ENCODE measurements at regions not wholly inside any gene's neighbourhood (a gene's known extent, or its start where the extent isn't known, plus 50 kb on each side); places are given as distances from the start of the nearest gene placed in this dataset.

- Histone ChIP-seq H3K27me3 (no peaks in the 10 kb centered on the region), H3K4me1 (ENCODE audit: insufficient read depth) (no peaks in the 10 kb centered on the region), H2AFZ (no peak overlapping the region), H3K9me3 (ENCODE audit: low read depth) (no peaks in the 10 kb centered on the region), H3K9me2 (replicated peaks; ENCODE audit: insufficient read depth) (no peaks in the 10 kb centered on the region), H3K27ac (no peak overlapping the region), H3K79me2 (no peaks in the 10 kb centered on the region), H3K4me2 (no peak overlapping the region), H3K36me3 (replicated peaks; ENCODE audit: insufficient read depth, low read depth) (no peaks in the 10 kb centered on the region), H3K4me3 (no peak overlapping the region), H4K20me1 (ENCODE audit: insufficient read depth, poor library complexity, severe bottlenecking) (no peaks in the 10 kb centered on the region)
- TF ChIP-seq CTCF (IDR thresholded peaks at IDR 0.05; ENCODE audit: poor library complexity) (no peak), EZH2 (IDR thresholded peaks at IDR 0.05; ENCODE audit: borderline replicate concordance) (no peak), EZH2phosphoT487 (IDR thresholded peaks at IDR 0.05; ENCODE audit: low read depth, severe bottlenecking, unreplicated experiment) (no peak)
- no peak for DNase-seq (ENCODE audit: low spot score)
- 81% methylated on average over 3 of the region's 3 CpGs for WGBS (ENCODE audit: low lambda C conversion rate, missing lambda C conversion rate)
Observed at GRCh38 chr10:128367807-128368206, 241.6 kb upstream of the MKI67 start.

- no peaks in the 10 kb centered on the region for H3K27me3 ChIP-seq
- 90% methylated on average over 12 of the region's 12 CpGs for WGBS (ENCODE audit: low lambda C conversion rate, missing lambda C conversion rate)
- H3K36me3 ChIP-seq (replicated peaks; ENCODE audit: insufficient read depth, low read depth), result no peaks in the 10 kb centered on the region
- no peak overlapping the region for H3K27ac ChIP-seq
- H3K4me3 ChIP-seq, result no peak overlapping the region
- no peak overlapping the region for H2AFZ ChIP-seq
- no peaks in the 10 kb centered on the region for H3K9me2 ChIP-seq (replicated peaks; ENCODE audit: insufficient read depth)
- no peak overlapping the region for H3K4me2 ChIP-seq
- no peak for DNase-seq (ENCODE audit: low spot score)
- H4K20me1 ChIP-seq (ENCODE audit: insufficient read depth, poor library complexity, severe bottlenecking), result no peaks in the 10 kb centered on the region
- H3K4me1 ChIP-seq (ENCODE audit: insufficient read depth), result no peaks in the 10 kb centered on the region
- TF ChIP-seq EZH2phosphoT487 (IDR thresholded peaks at IDR 0.05; ENCODE audit: low read depth, severe bottlenecking, unreplicated experiment) (no peak), EZH2 (IDR thresholded peaks at IDR 0.05; ENCODE audit: borderline replicate concordance) (no peak), CTCF (IDR thresholded peaks at IDR 0.05; ENCODE audit: poor library complexity) (no peak)
- H3K9me3 ChIP-seq (ENCODE audit: low read depth), result no peaks in the 10 kb centered on the region
- no peaks in the 10 kb centered on the region for H3K79me2 ChIP-seq
Observed at GRCh38 chr10:128369101-128369650, 243.0 kb upstream of the MKI67 start.

GRCh38 chr10:128373071-128373749 is 247.0 kb upstream of the MKI67 start:
- DNase-seq (ENCODE audit: low spot score), result no peak
- no peaks in the 10 kb centered on the region for H3K9me2 ChIP-seq (replicated peaks; ENCODE audit: insufficient read depth)
- H3K4me3 ChIP-seq, result no peak overlapping the region
- H3K79me2 ChIP-seq, result no peaks in the 10 kb centered on the region
- WGBS (ENCODE audit: low lambda C conversion rate, missing lambda C conversion rate), result 93% methylated on average over 9 of the region's 9 CpGs
- no peak overlapping the region for H3K4me2 ChIP-seq
- no peak overlapping the region for H2AFZ ChIP-seq
- TF ChIP-seq EZH2 (IDR thresholded peaks at IDR 0.05; ENCODE audit: borderline replicate concordance) (no peak), CTCF (IDR thresholded peaks at IDR 0.05; ENCODE audit: poor library complexity) (no peak), EZH2phosphoT487 (IDR thresholded peaks at IDR 0.05; ENCODE audit: low read depth, severe bottlenecking, unreplicated experiment) (no peak)
- H3K36me3 ChIP-seq (replicated peaks; ENCODE audit: insufficient read depth, low read depth), result no peaks in the 10 kb centered on the region
- no peaks in the 10 kb centered on the region for H3K27me3 ChIP-seq
- no peak overlapping the region for H3K27ac ChIP-seq
- peaks cover 4% of the 10 kb centered on the region for H3K4me1 ChIP-seq (ENCODE audit: insufficient read depth)
- no peaks in the 10 kb centered on the region for H3K9me3 ChIP-seq (ENCODE audit: low read depth)
- H4K20me1 ChIP-seq (ENCODE audit: insufficient read depth, poor library complexity, severe bottlenecking), result no peaks in the 10 kb centered on the region
